Pancreas (tissue), 10 donors: ENCODE measurements at regions not wholly inside any gene's neighbourhood (a gene's known extent, or its start where the extent isn't known, plus 50 kb on each side); places are given as distances from the start of the nearest gene placed in this dataset.

Experiments
- ATAC-seq, 4 donors: fragments of 200-7000 bp; cut with Tn5 transposase; one replicate each; pipeline versions ENCODE4 v1.8.0 to v1.9.1; 2020; ENCODE audit warnings: mild to moderate bottlenecking in 4 of 4, moderate library complexity in 4 of 4
- DNase-seq, 6 donors: peaks; one replicate each; pipeline ENCODE4 v3.0.0-alpha.2; 2020
- FAIRE-seq: peaks from 2 replicates; lab custom pipeline; 2012; peaks lifted over from hg19 to GRCh38; lab: Jason Lieb, UNC
- H3K27ac ChIP-seq, 4 donors: fragments of 200-600 bp; sonication (generic); 1 replicate in 3 of 4; 2 replicates in 1 of 4; pipeline versions ENCODE4 v1.5.0 to v1.8.0; 2020
- H3K27me3 ChIP-seq, 4 donors: fragments of 200-600 bp; one replicate each; pipeline ENCODE4 v1.8.0; 2021
- H3K36me3 ChIP-seq, 3 donors: fragments of 200-600 bp; sonication (generic) in 1 of 3; one replicate each; pipeline versions ENCODE4 v1.5.0 to v1.8.0; 2020 to 2021
- H3K4me1 ChIP-seq, 3 donors: fragments of 200-600 bp; one replicate each; pipeline ENCODE4 v1.8.0; 2021
- H3K4me3 ChIP-seq, 4 donors: fragments of 200-600 bp; sonication (generic) in 2 of 4; one replicate each; pipeline versions ENCODE4 v1.5.0 to v1.8.0; 2020 to 2021
- H3K9me3 ChIP-seq, 4 donors: fragments of 200-600 bp; one replicate each; pipeline ENCODE4 v1.8.0; 2021
- CTCF ChIP-seq, 4 donors: fragments of 200-600 bp; sonication (generic) in 3 of 4; IDR thresholded peaks; one replicate each; pipeline versions ENCODE4 v1.5.0 to v1.8.0; 2021; ENCODE audit warnings: antibody characterized with exemption in 4 of 4
- WGBS, 2 donors: extraction: QIAGEN DNeasy Blood & Tissue Kit; methylation state at CpG; one replicate each; pipeline ENCODE4 v1.1.7; 2013; 5-methylcytosine and 5-hydroxymethylcytosine counted together
- intact Hi-C, 3 donors: fragments of 100-400 bp; cut with DNase I; formaldehyde crosslinking; loops; one replicate each; pipeline versions ENCODE4 v1.11.1 to v1.14.2; 2022
- donor health status: healthy with polysubstance abuse.
- donor health status: DM: no; HTN: no; CAD: no; lungs with moderate emphysema.
- donor health status: DM: no; HTN: no; CAD: no.
- donor health status: control.
- donor health status: control.
- donor health status: Bipolar disorder and iron deficiency.
- donor health status: DM: yes; HTN: yes; CAD: no.
- donor health status: DM: no; HTN: no; CAD: no.
- donor health status: DM: no; HTN: no; CAD: no.
- donor health status: DM: yes; HTN: yes; CAD: no.

- no peak overlapping the region for H3K4me3 ChIP-seq
- no peaks in the 10 kb centered on the region for H3K36me3 ChIP-seq
- 80 to 88% methylated on average over 18 of the region's 18 CpGs for WGBS, 2 donors
- no peaks in the 10 kb centered on the region for H3K27me3 ChIP-seq
- FAIRE-seq (no peak), DNase-seq (no peak), ATAC-seq (no peak)
- H3K4me1 ChIP-seq, result no peaks in the 10 kb centered on the region
- no peak for TF ChIP-seq CTCF (IDR thresholded peaks at IDR 0.05)
- no peak overlapping the region for H3K27ac ChIP-seq
- no peaks in the 10 kb centered on the region for H3K9me3 ChIP-seq
- intact Hi-C loops, result no loop called here
Observed at GRCh38 chr6:1226277-1227099, 85.4 kb upstream of the FOXQ1 start.

- Histone ChIP-seq H3K4me1 (no peaks in the 10 kb centered on the region), H3K36me3 (no peaks in the 10 kb centered on the region), H3K27ac (no peak overlapping the region), H3K27me3 (no peaks in the 10 kb centered on the region), H3K9me3 (no peaks in the 10 kb centered on the region), H3K4me3 (no peak overlapping the region)
- FAIRE-seq (no peak), DNase-seq (no peak), ATAC-seq (no peak)
- intact Hi-C loops, result no loop called here
- no peak for TF ChIP-seq CTCF (IDR thresholded peaks at IDR 0.05)
- WGBS, 2 donors, result 83 to 86% methylated on average over 2 of the region's 2 CpGs
Observed at GRCh38 chr6:1224514-1224913, 87.4 kb upstream of the FOXQ1 start.

- ATAC-seq (no peak), FAIRE-seq (no peak), DNase-seq (no peak)
- 66 to 76% methylated on average over 13 of the region's 13 CpGs for WGBS, 2 donors
- Histone ChIP-seq H3K27me3 (no peaks in the 10 kb centered on the region), H3K4me3 (no peak overlapping the region), H3K4me1 (no peaks in the 10 kb centered on the region), H3K9me3 (no peaks in the 10 kb centered on the region), H3K36me3 (no peaks in the 10 kb centered on the region), H3K27ac (no peak overlapping the region)
- intact Hi-C loops, result no loop called here
- TF ChIP-seq CTCF (IDR thresholded peaks at IDR 0.05), result no peak
Observed at GRCh38 chr6:1222728-1223595, 88.9 kb upstream of the FOXQ1 start.

- Histone ChIP-seq H3K27ac (no peak overlapping the region), H3K36me3 (no peaks in the 10 kb centered on the region), H3K9me3 (no peaks in the 10 kb centered on the region), H3K27me3 (no peaks in the 10 kb centered on the region), H3K4me3 (no peak overlapping the region), H3K4me1 (no peaks in the 10 kb centered on the region)
- DNase-seq, result no peak
- no peak for TF ChIP-seq CTCF (IDR thresholded peaks at IDR 0.05)
- ATAC-seq, result no peak
- intact Hi-C loops, result no loop called here
- no peak for FAIRE-seq
- 75 to 97% methylated on average over 5 of the region's 5 CpGs for WGBS, 2 donors
Observed at GRCh38 chr6:1217396-1217795, 94.5 kb upstream of the FOXQ1 start.
